ENCODE measurements at regions not wholly inside any gene's neighbourhood (a gene's known extent, or its start where the extent isn't known, plus 50 kb on each side); places are given as distances from the start of the nearest gene placed in this dataset.

DNA sequence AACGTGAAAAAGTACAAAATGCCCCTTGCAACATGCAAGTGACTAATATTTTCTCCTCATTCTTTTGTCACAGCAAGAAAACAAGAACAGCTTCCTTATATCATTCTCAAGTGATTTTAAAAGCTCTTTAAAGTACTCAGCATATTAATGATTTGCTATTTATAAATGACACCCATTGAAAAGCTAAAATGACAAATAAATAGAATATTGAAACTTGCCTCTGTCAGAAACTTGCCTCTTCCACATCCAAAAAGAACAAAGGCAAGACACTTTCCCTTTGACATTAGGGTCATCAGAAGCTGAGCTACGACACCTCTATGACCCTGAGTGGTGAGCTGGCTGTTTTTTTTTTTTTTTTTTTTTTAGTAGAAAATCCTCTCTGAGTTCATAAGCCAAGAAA is 339.6 kb upstream of the ITGA1 start:
- no peak overlapping the region for H3K4me3 ChIP-seq (replicated peaks in 1 of 3)
- WGBS, 2 donors: 73 to 81% methylated on average over 2 of the region's 2 CpGs
- intact Hi-C loops (cut with DNase I): no loop called here

DNA sequence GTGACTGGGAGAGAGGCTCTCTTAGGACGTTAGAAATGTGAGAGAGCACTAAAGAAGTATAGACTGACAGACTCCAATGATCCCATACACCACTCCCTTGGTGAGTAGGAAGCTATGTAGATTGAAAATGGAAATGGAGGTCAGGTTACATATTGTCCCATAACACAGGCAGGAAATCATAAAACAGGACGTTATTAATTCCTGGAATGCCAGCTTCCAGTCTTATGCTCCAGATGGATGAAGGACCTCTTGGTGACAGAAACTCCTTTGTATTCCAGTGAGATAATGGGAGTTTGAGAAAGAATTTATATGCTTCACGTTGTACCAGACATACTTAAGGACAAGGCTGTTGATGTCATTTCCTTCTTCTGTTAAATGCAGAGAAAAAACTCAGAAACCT is 338.2 kb upstream of the ITGA1 start:
- Histone ChIP-seq H3K36me3 (no peaks in the 10 kb centered on the region), H3K4me3 (replicated peaks in 1 of 3) (no peak overlapping the region), H3K4me1 (no peaks in the 10 kb centered on the region), H3K9me3 (no peaks in the 10 kb centered on the region), H3K27me3 (no peaks in the 10 kb centered on the region), H3K27ac (no peak overlapping the region)
- intact Hi-C loops (cut with DNase I): no loop called here
- no peak for TF ChIP-seq POLR2A (IDR thresholded peaks at IDR 0.05)
- TF ChIP-seq, protein P1, sequence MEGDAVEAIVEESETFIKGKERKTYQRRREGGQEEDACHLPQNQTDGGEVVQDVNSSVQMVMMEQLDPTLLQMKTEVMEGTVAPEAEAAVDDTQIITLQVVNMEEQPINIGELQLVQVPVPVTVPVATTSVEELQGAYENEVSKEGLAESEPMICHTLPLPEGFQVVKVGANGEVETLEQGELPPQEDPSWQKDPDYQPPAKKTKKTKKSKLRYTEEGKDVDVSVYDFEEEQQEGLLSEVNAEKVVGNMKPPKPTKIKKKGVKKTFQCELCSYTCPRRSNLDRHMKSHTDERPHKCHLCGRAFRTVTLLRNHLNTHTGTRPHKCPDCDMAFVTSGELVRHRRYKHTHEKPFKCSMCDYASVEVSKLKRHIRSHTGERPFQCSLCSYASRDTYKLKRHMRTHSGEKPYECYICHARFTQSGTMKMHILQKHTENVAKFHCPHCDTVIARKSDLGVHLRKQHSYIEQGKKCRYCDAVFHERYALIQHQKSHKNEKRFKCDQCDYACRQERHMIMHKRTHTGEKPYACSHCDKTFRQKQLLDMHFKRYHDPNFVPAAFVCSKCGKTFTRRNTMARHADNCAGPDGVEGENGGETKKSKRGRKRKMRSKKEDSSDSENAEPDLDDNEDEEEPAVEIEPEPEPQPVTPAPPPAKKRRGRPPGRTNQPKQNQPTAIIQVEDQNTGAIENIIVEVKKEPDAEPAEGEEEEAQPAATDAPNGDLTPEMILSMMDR (IDR thresholded peaks at IDR 0.05): no peak
- 44 to 54% methylated on average over 3 of the region's 3 CpGs for WGBS, 2 donors
- no peak for DNase-seq

More for the DNA sequence above, 339.6 kb upstream of the ITGA1 start:
- Histone ChIP-seq H3K27me3 (no peaks in the 10 kb centered on the region), H3K36me3 (no peaks in the 10 kb centered on the region), H3K27ac (no peak overlapping the region), H3K9me3 (no peaks in the 10 kb centered on the region), H3K4me1 (no peaks in the 10 kb centered on the region)
- DNase-seq: no peak
- TF ChIP-seq POLR2A (IDR thresholded peaks at IDR 0.05): no peak
- TF ChIP-seq, protein P1 (IDR thresholded peaks at IDR 0.05): no peak

DNA sequence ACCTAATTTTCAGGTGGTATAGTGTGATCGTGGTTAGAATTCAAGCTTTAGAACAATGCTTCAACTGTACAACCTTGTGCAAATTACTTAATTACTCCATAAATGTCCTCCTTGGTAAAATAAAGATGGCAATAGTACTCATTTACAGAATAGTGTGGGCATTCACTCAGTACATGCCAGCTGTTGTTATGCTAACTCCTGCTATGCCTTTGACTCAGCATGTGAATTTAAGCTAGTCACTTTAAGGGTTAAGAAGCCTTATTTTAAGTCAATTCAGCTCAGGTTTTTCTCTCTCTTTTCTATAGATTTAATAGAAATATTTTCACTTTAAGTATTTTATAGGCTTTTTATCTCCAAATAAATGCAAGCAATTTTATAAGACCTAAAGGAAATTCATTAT is 335.6 kb upstream of the ITGA1 start:
- no peak for DNase-seq
- H3K4me1 ChIP-seq: no peaks in the 10 kb centered on the region
- no peaks in the 10 kb centered on the region for H3K36me3 ChIP-seq
- H3K4me3 ChIP-seq (replicated peaks in 1 of 3): no peak overlapping the region
- intact Hi-C loops (cut with DNase I): no loop called here
- WGBS, 2 donors: 93 to 98% methylated on average over 1 of the region's 1 CpG
- TF ChIP-seq, protein P1 (IDR thresholded peaks at IDR 0.05): no peak
- TF ChIP-seq POLR2A (IDR thresholded peaks at IDR 0.05): no peak
- H3K27me3 ChIP-seq: no peaks in the 10 kb centered on the region
- H3K9me3 ChIP-seq: no peaks in the 10 kb centered on the region
- H3K27ac ChIP-seq: no peak overlapping the region

DNA sequence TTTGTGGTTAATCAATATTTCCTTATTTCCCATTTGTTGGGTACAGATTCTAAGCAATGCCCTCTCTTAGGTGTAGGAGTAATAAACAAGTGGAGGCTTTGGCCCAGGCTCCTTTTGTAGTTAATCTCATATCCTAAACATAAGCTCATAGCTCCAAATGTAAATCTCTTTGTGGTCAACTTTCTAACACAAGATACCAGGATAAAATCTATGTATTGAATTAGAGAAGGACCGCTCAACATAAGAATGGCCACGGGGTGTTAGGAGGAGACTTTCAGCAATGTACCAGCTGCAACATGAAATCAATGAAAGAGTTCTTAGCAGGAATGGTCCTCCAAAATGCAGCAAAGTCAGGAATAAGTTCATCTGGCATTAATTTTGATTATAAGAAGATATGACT is 334.5 kb upstream of the ITGA1 start:
- no peak overlapping the region for H3K4me3 ChIP-seq (replicated peaks in 1 of 3)
- no peaks in the 10 kb centered on the region for H3K27me3 ChIP-seq
- DNase-seq: no peak
- H3K27ac ChIP-seq: no peak overlapping the region
- no peaks in the 10 kb centered on the region for H3K9me3 ChIP-seq
- no peaks in the 10 kb centered on the region for H3K36me3 ChIP-seq
- 89 to 95% methylated on average over 2 of the region's 2 CpGs for WGBS, 2 donors
- intact Hi-C loops (cut with DNase I): no loop called here
- H3K4me1 ChIP-seq: no peaks in the 10 kb centered on the region
- TF ChIP-seq, protein P1 (IDR thresholded peaks at IDR 0.05): no peak
- TF ChIP-seq POLR2A (IDR thresholded peaks at IDR 0.05): no peak

DNA sequence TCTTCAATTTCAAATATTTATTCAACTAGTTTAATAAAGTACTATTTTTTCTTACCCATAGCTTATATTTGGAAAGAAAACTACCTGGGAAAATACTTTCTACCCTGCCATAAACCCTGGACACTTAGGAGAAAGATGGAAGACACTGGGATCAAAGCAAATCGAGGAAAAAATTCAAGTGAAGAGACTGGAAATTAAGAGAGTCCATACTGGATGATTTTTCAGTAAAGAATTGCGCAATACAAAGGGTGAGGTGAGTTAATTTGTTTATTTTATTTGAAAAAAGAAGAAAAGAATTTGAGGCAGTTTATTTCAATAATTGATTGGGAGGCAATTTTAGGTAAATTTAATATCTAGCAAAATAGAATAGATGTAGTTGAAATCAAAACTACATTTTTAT is 331.8 kb upstream of the ITGA1 start:
- no peak for DNase-seq
- Histone ChIP-seq H3K4me1 (no peaks in the 10 kb centered on the region), H3K27me3 (no peaks in the 10 kb centered on the region), H3K9me3 (no peaks in the 10 kb centered on the region), H3K36me3 (no peaks in the 10 kb centered on the region), H3K4me3 (replicated peaks in 1 of 3) (no peak overlapping the region), H3K27ac (no peak overlapping the region)
- intact Hi-C loops (cut with DNase I): no loop called here
- WGBS, 2 donors: 88 to 93% methylated on average over 2 of the region's 2 CpGs
- TF ChIP-seq, protein P1 (IDR thresholded peaks at IDR 0.05): no peak
- TF ChIP-seq POLR2A (IDR thresholded peaks at IDR 0.05): no peak
